ENCODE measurements at regions not wholly inside any gene's neighbourhood (a gene's known extent, or its start where the extent isn't known, plus 50 kb on each side); places are given as distances from the start of the nearest gene placed in this dataset.

GRCh38 chr13:65746406-65746921 is 1483.7 kb downstream of the PCDH9 start:
- Mint-ChIP-seq H3K4me1 (ENCODE audit: low read depth, unreplicated experiment) (no peaks in the 10 kb centered on the region), H3K9me3 (ENCODE audit: unreplicated experiment) (peaks cover 1% of the 10 kb centered on the region), H3K36me3 (ENCODE audit: low read depth, unreplicated experiment) (no peaks in the 10 kb centered on the region), H3K4me3 (ENCODE audit: unreplicated experiment) (no peak overlapping the region), H3K27me3 (ENCODE audit: low read depth, unreplicated experiment) (no peaks in the 10 kb centered on the region), H3K27ac (ENCODE audit: unreplicated experiment) (no peak overlapping the region)
- DNase-seq (ENCODE audit: low read depth): no peak
- Histone ChIP-seq H2AFZ (ENCODE audit: low read depth, low read length) (no peak overlapping the region), H3K9ac (ENCODE audit: low read length) (no peak overlapping the region), H3K4me3 (ENCODE audit: insufficient read depth, low read depth, low read length) (no peak overlapping the region), H3K9me3 (ENCODE audit: insufficient read depth, low read depth, low read length) (no peaks in the 10 kb centered on the region), H3K36me3 (ENCODE audit: insufficient read depth, low read length) (no peaks in the 10 kb centered on the region), H3K4me1 (ENCODE audit: insufficient read depth, low read length) (no peaks in the 10 kb centered on the region), H3K27me3 (ENCODE audit: insufficient read depth, low read length) (no peaks in the 10 kb centered on the region), H3K27ac (ENCODE audit: low read depth, low read length) (no peak overlapping the region), H3K4me2 (ENCODE audit: low read length) (no peak overlapping the region), H4K20me1 (ENCODE audit: insufficient read depth, low read length) (no peaks in the 10 kb centered on the region), H3K79me2 (ENCODE audit: insufficient read depth, low read length) (no peaks in the 10 kb centered on the region)
- TF ChIP-seq CTCF (IDR thresholded peaks at IDR 0.05; ENCODE audit: insufficient read depth, low read depth, low read length): no peak
- no peak for TF ChIP-seq EZH2 (IDR thresholded peaks at IDR 0.05; ENCODE audit: insufficient read depth, low read length)
- no peak for FAIRE-seq

- H3K27ac ChIP-seq (ENCODE audit: low read depth, low read length): no peak overlapping the region
- peaks cover 1% of the 10 kb centered on the region for H3K9me3 Mint-ChIP-seq (ENCODE audit: unreplicated experiment)
- no peaks in the 10 kb centered on the region for H4K20me1 ChIP-seq (ENCODE audit: insufficient read depth, low read length)
- DNase-seq (ENCODE audit: low read depth) (peak; percentile 62), FAIRE-seq (no peak)
- H3K27me3 Mint-ChIP-seq (ENCODE audit: low read depth, unreplicated experiment): no peaks in the 10 kb centered on the region
- no peak overlapping the region for H3K27ac Mint-ChIP-seq (ENCODE audit: unreplicated experiment)
- no peak overlapping the region for H3K4me3 ChIP-seq (ENCODE audit: insufficient read depth, low read depth, low read length)
- H3K4me2 ChIP-seq (ENCODE audit: low read length): no peak overlapping the region
- H3K79me2 ChIP-seq (ENCODE audit: insufficient read depth, low read length): no peaks in the 10 kb centered on the region
- H3K27me3 ChIP-seq (ENCODE audit: insufficient read depth, low read length): no peaks in the 10 kb centered on the region
- TF ChIP-seq EZH2 (IDR thresholded peaks at IDR 0.05; ENCODE audit: insufficient read depth, low read length) (no peak), CTCF (IDR thresholded peaks at IDR 0.05; ENCODE audit: insufficient read depth, low read depth, low read length) (no peak)
- no peak overlapping the region for H3K4me3 Mint-ChIP-seq (ENCODE audit: unreplicated experiment)
- H3K4me1 ChIP-seq (ENCODE audit: insufficient read depth, low read length): no peaks in the 10 kb centered on the region
- no peak overlapping the region for H2AFZ ChIP-seq (ENCODE audit: low read depth, low read length)
- H3K9ac ChIP-seq (ENCODE audit: low read length): no peak overlapping the region
- no peaks in the 10 kb centered on the region for H3K36me3 ChIP-seq (ENCODE audit: insufficient read depth, low read length)
- no peaks in the 10 kb centered on the region for H3K4me1 Mint-ChIP-seq (ENCODE audit: low read depth, unreplicated experiment)
- H3K36me3 Mint-ChIP-seq (ENCODE audit: low read depth, unreplicated experiment): no peaks in the 10 kb centered on the region
- H3K9me3 ChIP-seq (ENCODE audit: insufficient read depth, low read depth, low read length): no peaks in the 10 kb centered on the region
Observed at GRCh38 chr13:65744836-65745235, 1485.3 kb downstream of the PCDH9 start.

GRCh38 chr13:65733110-65733509 is 1497.0 kb downstream of the PCDH9 start:
- Histone ChIP-seq H3K9ac (ENCODE audit: low read length) (no peak overlapping the region), H2AFZ (ENCODE audit: low read depth, low read length) (no peak overlapping the region), H3K27me3 (ENCODE audit: insufficient read depth, low read length) (no peaks in the 10 kb centered on the region), H3K4me1 (ENCODE audit: insufficient read depth, low read length) (no peaks in the 10 kb centered on the region), H3K4me2 (ENCODE audit: low read length) (no peak overlapping the region), H3K36me3 (ENCODE audit: insufficient read depth, low read length) (no peaks in the 10 kb centered on the region), H3K9me3 (ENCODE audit: insufficient read depth, low read depth, low read length) (no peaks in the 10 kb centered on the region), H4K20me1 (ENCODE audit: insufficient read depth, low read length) (no peaks in the 10 kb centered on the region), H3K79me2 (ENCODE audit: insufficient read depth, low read length) (no peaks in the 10 kb centered on the region), H3K27ac (ENCODE audit: low read depth, low read length) (no peak overlapping the region), H3K4me3 (ENCODE audit: insufficient read depth, low read depth, low read length) (no peak overlapping the region)
- Mint-ChIP-seq H3K9me3 (ENCODE audit: unreplicated experiment) (peaks cover 2% of the 10 kb centered on the region), H3K27me3 (ENCODE audit: low read depth, unreplicated experiment) (no peaks in the 10 kb centered on the region), H3K4me1 (ENCODE audit: low read depth, unreplicated experiment) (no peaks in the 10 kb centered on the region), H3K36me3 (ENCODE audit: low read depth, unreplicated experiment) (no peaks in the 10 kb centered on the region), H3K4me3 (ENCODE audit: unreplicated experiment) (no peak overlapping the region), H3K27ac (ENCODE audit: unreplicated experiment) (no peak overlapping the region)
- no peak for DNase-seq (ENCODE audit: low read depth)
- FAIRE-seq: no peak
- TF ChIP-seq EZH2 (IDR thresholded peaks at IDR 0.05; ENCODE audit: insufficient read depth, low read length) (no peak), CTCF (IDR thresholded peaks at IDR 0.05; ENCODE audit: insufficient read depth, low read depth, low read length) (no peak)

Data from astrocyte (in vitro differentiated cells and primary cell).